Hematopoietic multipotent progenitor cell treated with erythropoietin and hydrocortisone succinate and interleukin-3 and kit ligand, for 17 days (in vitro differentiated cells): ENCODE measurements at regions not wholly inside any gene's neighbourhood (a gene's known extent, or its start where the extent isn't known, plus 50 kb on each side); places are given as distances from the start of the nearest gene placed in this dataset.

Experiments used
- DNase-seq: peaks from one replicate; pipeline ENCODE4 v3.0.0-alpha.2; 2015; ENCODE audit warnings: low spot score

GRCh38 chrX:104306180-104306579 is 51.4 kb upstream of the ESX1 start:
- no peak for DNase-seq
